NCI-H2227 (cell line): ENCODE measurements at regions not wholly inside any gene's neighbourhood (a gene's known extent, or its start where the extent isn't known, plus 50 kb on each side); places are given as distances from the start of the nearest gene placed in this dataset.
"Not testable (repeated sequence)": the region's sequence is repeated elsewhere in the genome, so short reads cannot be mapped to it uniquely, and the experiment has no call there.

ENCODE experiments used
- DNase-seq: peaks from one replicate; lab custom pipeline; 2025; ENCODE audit not compliant: unreplicated experiment; lab: John Stamatoyannopoulos, UW

DNA sequence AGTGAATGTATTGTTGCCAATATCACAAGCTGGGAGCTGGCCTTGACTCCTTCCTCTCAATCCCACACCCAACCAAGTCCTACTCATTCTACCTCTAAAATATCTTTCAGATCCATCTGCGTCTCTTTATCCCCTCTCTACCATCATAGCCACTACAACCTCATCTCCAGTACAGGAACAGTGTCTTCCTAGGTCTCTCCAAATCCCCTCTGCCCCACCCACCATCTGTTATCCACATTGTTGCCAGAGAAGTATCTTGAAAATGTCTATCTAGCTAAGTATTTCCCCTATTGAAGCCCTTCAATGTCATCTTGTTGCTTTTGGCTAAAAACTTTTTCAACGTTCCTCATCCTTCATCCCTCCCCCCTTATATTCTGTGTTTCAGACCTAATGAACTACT is 244.7 kb downstream of the C12orf75 start:
- no peak for DNase-seq

DNA sequence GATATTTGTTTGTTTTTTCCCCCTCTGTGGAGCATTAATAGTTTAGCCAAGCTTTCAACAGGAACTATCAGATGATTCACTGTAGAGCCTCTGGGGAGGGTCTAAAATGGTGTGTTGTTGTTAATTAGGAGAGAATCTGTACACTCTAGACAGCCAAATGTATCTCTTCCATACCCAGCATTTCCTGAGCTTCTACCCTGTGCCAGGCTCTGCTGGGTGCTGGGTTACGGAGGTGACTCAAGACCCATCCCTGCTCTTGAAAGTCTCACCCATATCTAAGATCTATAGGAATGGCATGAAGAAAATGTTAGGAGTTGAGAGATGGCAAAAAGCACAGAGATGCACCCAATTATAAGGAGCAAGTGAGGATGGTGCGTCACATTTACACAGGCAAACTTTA is 245.8 kb downstream of the C12orf75 start:
- DNase-seq = no peak

DNA sequence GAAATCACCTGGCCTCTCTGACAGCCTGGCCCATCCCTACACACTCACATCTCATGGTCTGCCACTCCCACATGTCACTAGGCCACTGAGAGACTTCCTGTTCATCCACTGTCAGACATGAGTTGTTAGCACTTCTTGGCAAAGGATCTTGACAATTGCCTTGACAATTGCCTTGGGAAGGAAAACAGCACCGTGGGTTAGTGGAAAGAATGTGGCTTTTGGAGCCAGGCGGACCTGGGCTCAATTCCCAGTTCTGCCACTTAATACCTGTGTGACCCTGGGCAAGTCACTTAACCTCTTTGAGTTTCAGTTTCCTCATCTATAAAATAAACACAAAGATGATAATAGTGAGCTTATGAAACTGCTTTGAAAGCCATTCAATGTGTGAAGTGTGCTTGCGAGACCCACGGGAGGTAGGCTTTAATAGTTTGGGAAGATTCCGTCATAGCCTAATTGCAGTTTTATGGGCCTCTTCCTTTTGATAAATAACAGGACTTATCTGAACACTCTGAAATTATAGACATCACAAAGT is 250.4 kb downstream of the C12orf75 start:
- no peak for DNase-seq

DNA sequence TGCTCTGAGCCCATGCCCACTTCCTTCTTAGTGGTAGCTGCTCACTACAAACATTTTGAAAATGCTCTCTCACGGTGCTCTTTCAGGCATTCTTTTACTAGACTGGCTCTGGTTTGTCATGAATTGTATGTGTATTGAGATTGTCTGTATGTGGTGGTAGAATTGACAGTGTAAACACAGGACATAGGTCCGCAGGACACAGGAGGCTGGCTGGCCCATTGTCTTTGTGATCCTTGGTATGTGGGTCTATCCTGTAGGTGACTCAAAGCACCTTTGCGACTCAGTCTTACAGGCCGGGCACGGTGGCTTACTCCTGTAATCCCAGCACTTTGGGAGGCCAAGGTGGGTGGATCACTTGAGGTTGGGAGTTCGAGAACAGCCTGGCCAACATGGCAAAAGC is 250.9 kb downstream of the C12orf75 start:
- DNase-seq = no peak

DNA sequence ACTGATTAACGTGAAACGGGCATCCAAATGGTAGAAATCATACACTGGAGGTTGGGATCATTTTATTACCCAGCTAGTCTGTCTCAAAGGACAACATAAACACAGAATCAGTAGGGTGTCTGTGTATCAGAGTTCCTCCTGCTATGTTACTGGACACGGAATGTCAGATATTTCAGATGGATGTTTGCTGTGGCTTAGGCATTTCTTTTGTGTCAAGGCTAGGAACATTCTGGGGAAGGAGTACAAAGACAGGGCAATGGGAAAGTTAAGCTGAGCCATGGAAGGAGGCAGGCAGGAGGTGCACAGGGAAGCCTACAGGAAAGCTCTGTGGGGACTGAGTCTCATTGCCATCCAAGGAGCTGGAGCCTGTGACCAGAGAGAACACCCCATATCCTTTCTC is 254.6 kb downstream of the C12orf75 start:
- DNase-seq = no peak

DNA sequence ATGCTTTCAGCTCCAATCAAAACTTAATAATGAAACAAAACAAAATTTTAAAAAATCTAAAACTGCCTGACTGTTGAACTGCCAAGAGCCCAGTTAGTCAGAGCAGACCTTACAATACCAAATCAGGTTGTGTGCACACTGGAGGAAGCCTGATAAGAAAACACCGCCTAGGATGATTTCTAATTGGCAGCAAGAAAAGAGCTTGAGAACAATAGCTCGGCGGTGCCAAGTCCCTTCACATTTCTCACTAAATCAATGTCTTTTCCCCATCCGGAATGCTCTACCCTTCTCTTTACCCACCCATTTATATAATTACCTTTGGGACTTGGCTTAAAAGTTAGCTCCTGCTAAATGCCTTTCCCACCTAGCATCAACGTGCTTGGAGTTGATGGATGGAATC is 256.7 kb downstream of the C12orf75 start:
- DNase-seq = no peak

DNA sequence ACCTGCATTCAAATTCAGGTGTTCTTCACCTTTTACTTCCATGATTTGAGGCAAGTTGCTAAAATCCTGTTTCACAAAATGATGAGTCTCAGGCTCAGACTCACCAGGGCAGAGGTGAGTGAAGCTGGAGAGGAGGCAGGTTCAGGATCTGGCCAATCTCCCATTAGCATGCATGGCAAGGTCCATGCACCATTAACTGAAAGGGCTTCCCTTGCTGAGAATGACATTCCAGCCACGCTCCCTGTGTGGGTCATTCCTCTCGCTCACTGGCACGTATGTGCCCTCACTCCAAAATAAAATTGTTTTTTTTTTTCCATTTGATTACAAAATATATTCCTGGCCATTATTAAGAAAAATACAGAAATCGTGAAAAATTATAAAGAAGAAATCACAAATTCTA is 257.6 kb downstream of the C12orf75 start:
- no peak for DNase-seq

DNA sequence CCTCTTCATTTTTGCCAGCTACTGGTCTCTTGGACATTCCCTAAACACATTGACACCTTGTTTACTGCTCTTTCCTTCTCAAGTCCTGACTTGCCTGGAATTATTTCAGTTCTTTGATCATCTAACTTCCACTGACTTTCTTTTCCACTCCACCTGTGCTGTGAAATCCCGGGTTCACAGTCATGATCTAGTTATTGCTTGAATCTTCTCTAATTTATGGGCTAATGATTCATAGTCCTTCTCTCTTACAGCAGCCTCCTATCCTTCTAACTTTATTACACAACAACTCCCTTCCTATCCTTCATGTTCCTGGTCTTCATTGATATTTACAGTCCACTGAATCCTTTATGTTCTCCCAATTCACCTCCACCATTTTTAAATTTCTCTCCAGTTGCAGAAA is 260.1 kb downstream of the C12orf75 start:
- no peak for DNase-seq

DNA sequence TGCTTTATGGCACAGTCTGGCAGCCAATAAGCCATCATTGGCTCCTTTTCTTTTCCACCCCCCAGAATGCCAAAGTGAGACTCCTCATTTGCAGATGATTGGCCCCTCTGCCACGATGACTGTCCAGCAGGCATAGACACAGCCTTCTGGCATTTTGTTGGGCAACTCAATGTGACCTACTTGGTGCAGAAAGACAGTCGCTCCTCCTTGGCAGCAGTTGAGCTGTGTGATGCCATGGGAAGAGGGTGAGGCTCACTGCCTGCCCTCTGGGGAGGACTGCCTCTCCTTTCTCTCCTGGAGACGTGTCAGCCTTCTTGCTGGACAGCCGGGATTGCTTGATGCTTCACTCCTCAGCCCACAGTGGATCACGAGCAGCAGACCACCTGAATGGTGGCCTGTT is 264.9 kb downstream of the C12orf75 start:
- no peak for DNase-seq

DNA sequence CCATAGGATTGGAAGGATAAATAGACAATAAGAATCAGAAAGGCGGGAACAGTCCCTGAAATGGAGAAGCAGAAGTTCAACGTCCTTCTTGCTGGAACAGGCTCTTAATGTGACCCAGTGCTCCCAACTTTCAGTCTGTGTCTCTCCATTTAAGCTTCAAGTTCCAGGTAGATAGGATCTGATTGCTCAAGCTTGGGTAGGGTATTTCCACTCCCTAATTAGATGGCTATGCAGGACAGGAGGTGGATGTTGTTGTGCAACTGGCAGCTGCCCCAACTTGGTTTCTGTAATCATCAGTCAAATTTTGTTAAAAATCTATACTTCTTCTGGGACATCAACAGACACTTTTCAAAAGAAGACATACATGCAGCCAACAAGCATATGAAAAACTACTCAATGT is 266.2 kb downstream of the C12orf75 start:
- no peak for DNase-seq

DNA sequence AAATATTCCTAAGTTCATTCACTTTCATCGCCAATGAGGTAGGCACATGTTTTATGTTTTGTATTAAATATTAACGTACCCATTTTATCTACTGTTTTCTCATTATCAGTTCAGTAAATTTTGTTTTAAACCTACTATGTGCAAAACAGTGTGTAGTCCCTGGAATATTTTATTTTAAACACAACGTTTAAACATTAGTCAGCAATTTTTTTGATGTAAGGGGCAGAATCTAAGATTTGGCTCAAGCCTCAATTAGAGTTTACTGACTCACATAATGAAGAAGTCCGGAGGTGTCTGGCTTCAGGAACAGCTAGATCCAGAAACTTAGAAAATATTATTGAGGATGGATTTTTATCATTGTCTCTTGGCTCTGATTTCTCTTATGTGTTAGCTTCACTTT is 267.5 kb downstream of the C12orf75 start:
- no peak for DNase-seq

DNA sequence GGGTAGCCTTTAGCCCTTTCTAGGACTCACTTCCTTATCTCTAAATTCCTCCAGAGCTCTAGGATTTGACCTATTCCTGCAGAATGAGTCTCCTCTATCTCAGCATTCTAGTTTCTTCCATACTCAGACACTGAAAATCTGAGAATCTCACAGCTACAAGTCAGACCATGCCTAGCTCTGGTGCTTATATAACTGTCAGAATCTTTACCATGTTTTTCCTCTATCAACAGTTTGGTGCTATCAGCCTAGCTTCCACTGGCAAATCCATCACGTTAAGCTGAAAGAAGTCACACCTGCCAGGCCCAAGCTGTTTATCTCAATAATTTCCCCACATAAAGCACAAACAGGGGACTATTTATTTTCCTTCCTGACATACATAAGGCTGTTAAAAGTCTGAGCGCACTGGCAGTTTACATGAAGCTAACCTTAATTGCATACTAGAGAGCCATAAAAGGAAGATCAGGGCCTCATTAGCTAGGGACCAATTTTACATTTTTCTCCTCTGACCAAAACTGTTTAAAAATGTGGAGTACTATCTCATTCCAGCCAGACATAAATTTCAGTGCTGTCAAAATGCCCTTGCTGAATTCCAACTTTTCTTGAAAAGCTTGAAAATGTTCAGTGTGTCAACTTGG is 270.5 kb downstream of the C12orf75 start:
- peak; percentile 17 for DNase-seq

DNA sequence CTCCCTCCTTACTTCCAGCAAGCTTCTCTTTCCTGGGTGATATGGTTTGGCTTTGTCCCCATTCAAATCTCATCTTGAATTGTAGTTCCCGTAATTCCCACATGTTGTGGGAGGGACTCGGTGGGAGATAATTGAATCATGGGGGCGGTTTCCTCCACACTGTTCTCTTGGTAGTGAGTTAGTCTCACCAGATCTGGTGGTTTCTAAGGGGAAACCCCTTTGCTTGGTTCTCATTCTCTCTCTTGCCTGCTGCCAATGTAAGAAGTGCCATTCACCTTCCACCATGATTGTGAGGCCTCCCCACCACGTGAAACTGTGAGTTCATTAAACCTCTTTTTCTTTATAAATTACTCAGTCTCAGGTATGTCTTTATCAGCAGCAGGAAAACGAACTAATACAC is 271.8 kb downstream of the C12orf75 start:
- not testable (repeated sequence) for DNase-seq

DNA sequence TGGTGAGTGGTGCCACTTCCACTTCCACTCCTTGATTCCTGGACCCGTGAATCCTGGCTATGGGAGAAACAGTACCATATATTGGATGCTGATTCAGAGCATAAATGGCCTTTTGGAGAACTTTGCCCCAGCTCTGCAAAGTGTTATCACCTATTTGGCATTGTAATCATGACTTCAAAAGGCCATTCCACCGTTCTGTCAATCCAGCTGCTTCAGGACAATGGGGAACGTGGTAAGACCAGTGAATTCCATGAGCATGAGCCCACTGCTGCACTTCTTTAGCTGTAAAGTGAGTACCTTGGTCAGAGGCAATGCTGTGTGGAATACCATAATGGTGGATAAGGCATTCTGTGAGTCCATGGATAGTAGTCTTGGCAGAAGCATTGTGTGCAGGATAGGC is 273.8 kb downstream of the C12orf75 start:
- not testable (repeated sequence) for DNase-seq

DNA sequence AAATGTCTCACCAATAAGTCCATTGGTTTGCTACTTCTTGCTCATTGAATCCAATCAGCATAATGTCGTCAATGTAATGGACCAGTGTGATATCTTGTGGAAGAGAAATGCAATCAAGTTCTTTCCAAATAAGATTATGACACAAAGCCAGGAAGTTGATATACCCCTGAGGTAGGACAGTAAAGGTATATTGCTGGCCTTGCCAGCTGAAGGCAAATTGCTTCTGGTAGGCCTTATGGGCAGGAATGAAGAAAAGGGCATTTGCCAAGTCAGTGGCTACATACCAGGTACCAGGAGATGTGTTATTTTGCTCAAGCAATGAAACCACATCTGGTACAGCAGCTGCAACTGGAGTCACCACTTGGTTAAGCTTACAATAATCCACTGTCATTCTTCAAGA is 276.1 kb downstream of the C12orf75 start:
- DNase-seq = not testable (repeated sequence)

DNA sequence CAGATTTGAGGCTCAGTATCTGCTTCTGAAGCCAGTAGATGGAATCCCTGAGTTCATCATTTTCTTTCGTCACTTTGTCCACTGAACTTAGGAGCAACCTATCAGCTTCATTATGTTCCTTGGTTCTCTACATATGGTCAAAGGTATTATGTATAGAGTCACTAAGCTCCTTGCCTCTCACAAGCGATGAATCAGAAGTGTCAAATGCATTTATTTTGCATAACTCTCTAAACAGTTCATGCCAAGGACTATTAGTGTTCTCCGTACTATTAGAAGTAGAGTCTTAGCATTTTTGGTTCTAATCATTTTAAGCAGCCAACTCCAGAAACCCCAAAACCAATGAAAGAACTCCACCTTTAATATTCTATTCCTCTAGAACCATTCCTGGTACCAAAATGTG is 278.5 kb downstream of the C12orf75 start:
- DNase-seq = not testable (repeated sequence)

DNA sequence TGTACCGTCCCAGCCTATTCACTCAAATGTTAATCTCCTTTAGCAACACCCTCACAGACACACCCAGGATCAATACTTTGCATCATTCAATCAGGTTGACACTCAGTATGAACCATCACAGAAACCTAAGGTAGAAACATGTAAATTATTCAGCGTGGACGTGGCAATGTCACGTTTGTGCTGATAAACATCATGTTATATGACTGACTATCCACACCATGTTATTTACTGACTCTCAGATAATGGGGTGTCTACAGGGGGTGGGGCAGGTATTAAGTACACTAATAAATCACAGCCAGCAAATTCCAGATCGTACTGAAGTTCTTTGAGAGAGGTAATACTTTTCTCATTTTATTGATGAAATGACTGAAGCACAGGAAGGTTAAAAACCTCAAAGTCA is 280.0 kb downstream of the C12orf75 start:
- DNase-seq = no peak

DNA sequence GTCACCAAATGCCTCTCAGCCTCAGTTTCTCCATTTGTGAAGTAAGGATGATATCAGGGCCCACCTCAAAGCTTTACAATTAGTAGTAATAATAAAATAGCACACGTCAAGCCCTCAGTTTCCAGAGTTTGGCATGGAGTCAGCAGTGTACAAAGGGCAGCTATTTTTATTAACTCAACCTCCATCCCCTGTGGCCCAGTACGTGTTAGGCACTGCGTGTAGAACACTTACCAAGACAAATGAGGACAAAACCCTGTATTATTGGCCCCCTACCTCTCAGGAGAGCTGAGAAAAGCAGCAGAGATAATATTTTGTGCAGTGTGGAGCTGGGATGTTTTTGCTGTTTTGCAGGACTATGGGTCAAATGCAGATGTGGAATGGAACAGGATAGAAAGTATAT is 280.8 kb downstream of the C12orf75 start:
- no peak for DNase-seq

DNA sequence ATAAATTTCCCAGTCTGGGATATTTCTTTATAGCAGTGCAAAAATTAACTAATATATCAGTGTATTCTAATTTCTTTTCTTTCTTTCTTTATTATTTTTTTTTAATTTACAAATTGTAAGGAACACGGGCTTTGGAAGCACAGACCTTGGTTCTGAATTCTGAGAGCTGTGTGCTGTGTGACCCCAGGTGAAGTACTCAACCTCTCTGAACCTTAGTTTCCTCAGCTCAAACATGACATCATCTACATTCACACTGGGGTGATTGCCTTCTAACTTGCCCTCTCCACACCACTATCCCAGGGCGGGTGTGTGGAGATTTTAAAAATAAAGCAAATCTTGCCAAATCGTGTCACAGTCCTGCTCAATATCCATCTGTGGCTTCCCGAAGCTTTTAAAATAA is 282.8 kb downstream of the C12orf75 start:
- DNase-seq = no peak

DNA sequence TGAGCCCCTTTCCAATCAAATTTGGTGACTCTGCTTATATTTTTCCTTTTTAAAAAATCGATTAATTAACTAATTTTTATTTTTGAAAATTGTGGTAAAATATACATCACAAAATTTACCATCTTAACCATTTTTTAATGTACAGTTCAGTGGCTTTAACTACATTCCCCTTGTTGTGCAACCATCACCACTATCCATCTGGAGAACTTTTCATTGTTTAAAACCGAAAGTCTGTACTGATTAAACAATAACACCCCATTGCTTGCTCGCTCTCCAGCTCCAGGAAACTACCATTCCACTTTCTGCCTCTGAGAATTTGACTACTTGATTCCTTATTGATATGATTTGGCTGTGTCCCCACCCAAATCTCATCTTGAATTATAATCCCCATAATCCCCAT is 283.4 kb downstream of the C12orf75 start:
- DNase-seq = no peak

DNA sequence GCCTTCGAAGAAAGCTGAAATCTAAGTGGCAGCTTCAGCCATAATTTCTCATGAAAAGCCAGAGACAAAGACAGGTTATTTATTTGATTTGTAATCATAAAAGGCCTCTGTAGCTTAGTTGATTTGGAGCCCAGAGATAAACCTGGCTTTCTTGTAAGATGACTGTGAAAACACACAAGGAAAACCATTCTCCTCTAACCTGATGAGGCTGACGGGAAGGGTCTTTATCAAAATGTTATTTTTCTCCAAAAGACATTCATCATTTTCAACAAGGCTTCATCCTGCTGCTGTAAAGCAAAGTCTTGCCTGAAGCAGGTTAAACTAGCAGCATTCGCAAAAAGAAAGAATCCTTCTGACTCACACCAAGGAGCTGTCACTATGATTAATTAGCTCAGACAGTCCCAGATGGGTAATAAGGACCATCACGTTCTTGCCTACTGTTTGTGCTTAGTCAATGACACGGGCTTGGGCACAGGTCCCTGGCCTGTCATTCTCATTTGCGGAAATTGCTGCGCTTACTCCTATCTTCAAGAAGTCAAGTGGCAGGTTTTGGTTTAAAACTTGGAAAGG is 286.6 kb downstream of the C12orf75 start:
- no peak for DNase-seq

DNA sequence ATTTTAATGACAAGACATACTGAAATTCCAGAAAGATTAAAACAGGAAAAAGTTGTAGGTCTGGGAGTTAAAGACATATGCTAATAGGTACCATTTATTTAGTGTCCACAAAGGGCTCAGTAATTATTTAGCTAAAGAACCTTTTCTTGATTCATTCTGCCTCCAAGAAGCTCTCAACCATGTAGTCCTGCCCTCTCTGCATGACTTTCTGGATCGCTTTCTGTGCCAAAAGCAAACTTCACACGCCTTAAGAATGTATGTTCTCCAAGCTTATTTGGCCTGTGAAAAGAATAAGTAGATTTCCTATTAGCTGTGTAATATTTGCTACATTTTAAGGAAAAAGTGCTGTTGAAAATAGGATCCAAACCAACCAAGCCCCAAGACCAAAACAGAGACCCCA is 291.7 kb downstream of the C12orf75 start:
- DNase-seq = no peak
